Progenitor cell of endocrine pancreas (in vitro differentiated cells): ENCODE measurements at regions not wholly inside any gene's neighbourhood (a gene's known extent, or its start where the extent isn't known, plus 50 kb on each side); places are given as distances from the start of the nearest gene placed in this dataset.

ENCODE experiments used
- DNase-seq: peaks from one replicate; pipeline ENCODE4 v3.0.0; 2021; ENCODE audit warnings: low spot score; ENCODE audit not compliant: unreplicated experiment
- H3K27ac Mint-ChIP-seq: 2 replicates; pipeline ENCODE4 v1.8.0; 2021; ENCODE audit warnings: mild to moderate bottlenecking, moderate library complexity, mixed read lengths
- H3K27me3 Mint-ChIP-seq: 2 replicates; pipeline ENCODE4 v1.8.0; 2021; ENCODE audit warnings: mixed read lengths
- H3K36me3 Mint-ChIP-seq: 2 replicates; pipeline ENCODE4 v1.8.0; 2022; ENCODE audit warnings: mixed read lengths; ENCODE audit not compliant: insufficient read depth
- H3K4me1 Mint-ChIP-seq: 2 replicates; pipeline ENCODE4 v1.8.0; 2021; ENCODE audit warnings: low read depth, mixed read lengths
- H3K4me3 Mint-ChIP-seq: 2 replicates; pipeline ENCODE4 v1.8.0; 2021; ENCODE audit warnings: low read depth, mild to moderate bottlenecking, moderate library complexity, mixed read lengths
- H3K9me3 Mint-ChIP-seq: 2 replicates; pipeline ENCODE4 v1.8.0; 2021; ENCODE audit warnings: low read depth, mixed read lengths
- CTCF ChIP-seq: fragments of 200-600 bp; sonication (generic); IDR thresholded peaks from one replicate; pipeline ENCODE4 v1.5.0; 2021; ENCODE audit warnings: antibody characterized with exemption, mild to moderate bottlenecking; ENCODE audit not compliant: unreplicated experiment

GRCh38 chr7:106606120-106606519 lies 54.8 kb downstream of the CCDC71L start:
- no peak overlapping the region for H3K27ac Mint-ChIP-seq
- no peaks in the 10 kb centered on the region for H3K36me3 Mint-ChIP-seq
- TF ChIP-seq CTCF, result no peak
- no peaks in the 10 kb centered on the region for H3K27me3 Mint-ChIP-seq
- H3K4me3 Mint-ChIP-seq, result no peak overlapping the region
- peaks cover 9% of the 10 kb centered on the region for H3K4me1 Mint-ChIP-seq
- no peak for DNase-seq
- no peaks in the 10 kb centered on the region for H3K9me3 Mint-ChIP-seq

GRCh38 chr7:106604971-106605370 lies 56.0 kb downstream of the CCDC71L start:
- no peak for TF ChIP-seq CTCF
- no peak for DNase-seq

GRCh38 chr7:106604303-106604924 lies 56.5 kb downstream of the CCDC71L start:
- no peak overlapping the region for H3K27ac Mint-ChIP-seq
- no peaks in the 10 kb centered on the region for H3K27me3 Mint-ChIP-seq
- H3K4me1 Mint-ChIP-seq, result peaks cover 7% of the 10 kb centered on the region
- DNase-seq, result no peak
- no peaks in the 10 kb centered on the region for H3K9me3 Mint-ChIP-seq
- no peak for TF ChIP-seq CTCF
- no peak overlapping the region for H3K4me3 Mint-ChIP-seq
- no peaks in the 10 kb centered on the region for H3K36me3 Mint-ChIP-seq

More at GRCh38 chr7:106604971-106605370, 56.0 kb downstream of the CCDC71L start:
- Mint-ChIP-seq H3K27me3 (no peaks in the 10 kb centered on the region), H3K9me3 (no peaks in the 10 kb centered on the region), H3K36me3 (no peaks in the 10 kb centered on the region), H3K27ac (no peak overlapping the region), H3K4me1 (peaks cover 7% of the 10 kb centered on the region), H3K4me3 (no peak overlapping the region)

- TF ChIP-seq CTCF, result no peak
- Mint-ChIP-seq H3K4me3 (no peak overlapping the region), H3K4me1 (peaks cover 7% of the 10 kb centered on the region), H3K27ac (no peak overlapping the region), H3K36me3 (no peaks in the 10 kb centered on the region), H3K27me3 (no peaks in the 10 kb centered on the region), H3K9me3 (no peaks in the 10 kb centered on the region)
- DNase-seq, result no peak
These were observed 57.6 kb downstream of the CCDC71L start for GRCh38 chr7:106603346-106603745.

- H3K9me3 Mint-ChIP-seq, result no peaks in the 10 kb centered on the region
- no peaks in the 10 kb centered on the region for H3K36me3 Mint-ChIP-seq
- no peak for TF ChIP-seq CTCF
- peaks cover 7% of the 10 kb centered on the region for H3K4me1 Mint-ChIP-seq
- no peak overlapping the region for H3K27ac Mint-ChIP-seq
- DNase-seq, result no peak
- H3K27me3 Mint-ChIP-seq, result no peaks in the 10 kb centered on the region
- no peak overlapping the region for H3K4me3 Mint-ChIP-seq
These were observed 58.9 kb downstream of the CCDC71L start for GRCh38 chr7:106602062-106602461.
